Mononuclear cell (primary cell): ENCODE measurements at regions not wholly inside any gene's neighbourhood (a gene's known extent, or its start where the extent isn't known, plus 50 kb on each side); places are given as distances from the start of the nearest gene placed in this dataset.
"Not testable (repeated sequence)": the region's sequence is repeated elsewhere in the genome, so short reads cannot be mapped to it uniquely, and the experiment has no call there.

ENCODE experiments used
- H3K27me3 ChIP-seq: 2 replicates; pipeline ENCODE4 v1.6.0; 2011; ENCODE audit warnings: low read length, control low read depth; ENCODE audit not compliant: insufficient read depth
- H3K4me1 ChIP-seq: 2 replicates; pipeline ENCODE4 v1.5.1; 2011; ENCODE audit warnings: mild to moderate bottlenecking, low read length, control low read depth; ENCODE audit not compliant: insufficient read depth
- H3K4me3 ChIP-seq: 2 replicates; pipeline ENCODE4 v1.5.1; 2011; ENCODE audit warnings: mild to moderate bottlenecking, low read length, moderate library complexity
- H3K9me3 ChIP-seq: 2 replicates; pipeline ENCODE4 v1.5.1; 2011; ENCODE audit warnings: low read depth, mild to moderate bottlenecking, control low read depth, low read length

DNA sequence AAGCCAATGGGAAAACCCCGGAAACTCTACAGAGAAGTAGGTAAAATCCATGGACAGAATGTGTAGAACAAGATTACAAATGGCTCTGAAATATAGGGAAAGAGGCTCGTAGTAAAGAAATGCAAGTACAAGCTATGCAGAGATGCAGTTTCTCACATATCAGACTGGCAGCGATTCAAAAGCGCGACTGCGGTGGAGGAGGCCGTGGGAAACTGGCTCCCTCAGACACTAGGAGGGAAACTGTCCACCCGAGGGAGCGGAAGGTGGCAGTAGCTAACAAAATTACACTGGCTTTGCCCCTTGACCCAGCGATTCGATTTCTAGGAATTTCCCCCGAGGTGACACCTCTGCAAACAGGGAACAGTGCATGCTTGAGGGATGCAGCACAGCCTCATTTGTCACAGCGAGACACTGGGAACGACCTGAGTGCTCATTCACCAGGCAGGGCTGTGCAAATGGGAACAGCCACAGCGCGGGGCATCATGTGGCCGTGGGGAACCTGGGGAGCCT, 349.3 kb downstream of the CNTNAP3B start:
- not testable (repeated sequence) for H3K4me1 ChIP-seq, H3K4me3 ChIP-seq, H3K27me3 ChIP-seq, H3K9me3 ChIP-seq

GRCh38 chr9:41779192-41779591, 350.0 kb downstream of the CNTNAP3B start:
- not testable (repeated sequence) for H3K4me1 ChIP-seq, H3K27me3 ChIP-seq, H3K4me3 ChIP-seq, H3K9me3 ChIP-seq

GRCh38 chr9:41778535-41779071, 350.6 kb downstream of the CNTNAP3B start:
- H3K9me3 ChIP-seq, H3K4me3 ChIP-seq, H3K4me1 ChIP-seq, H3K27me3 ChIP-seq: not testable (repeated sequence)

- H3K4me1 ChIP-seq, H3K4me3 ChIP-seq, H3K27me3 ChIP-seq, H3K9me3 ChIP-seq: not testable (repeated sequence)
Observed at GRCh38 chr9:41777536-41777935, 351.7 kb downstream of the CNTNAP3B start.

- not testable (repeated sequence) for H3K27me3 ChIP-seq, H3K4me1 ChIP-seq, H3K4me3 ChIP-seq, H3K9me3 ChIP-seq
Observed at GRCh38 chr9:41772541-41772940, 356.7 kb downstream of the CNTNAP3B start.

DNA sequence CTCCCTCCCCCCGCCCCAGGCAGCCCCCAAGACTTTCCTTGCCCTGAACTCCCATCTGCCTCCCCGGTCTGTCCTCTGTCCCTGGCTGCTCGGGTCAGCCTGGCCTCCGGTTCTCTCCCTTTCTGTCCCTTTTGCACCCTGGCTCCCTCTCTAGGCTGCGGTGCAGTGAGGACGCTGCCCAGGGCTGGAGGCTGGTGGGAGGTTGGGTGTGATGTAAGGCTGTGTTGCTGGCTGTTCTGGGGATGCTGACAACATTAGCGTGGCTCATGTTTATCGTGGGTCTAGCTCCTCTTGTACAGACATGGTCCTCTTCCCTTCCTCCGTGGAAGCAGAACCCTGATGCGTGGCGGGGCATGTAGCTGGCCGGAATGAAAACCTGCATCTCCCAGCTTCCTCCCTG, 357.5 kb downstream of the CNTNAP3B start:
- not testable (repeated sequence) for H3K27me3 ChIP-seq, H3K4me3 ChIP-seq, H3K9me3 ChIP-seq, H3K4me1 ChIP-seq

GRCh38 chr9:41754822-41755221, 374.4 kb downstream of the CNTNAP3B start:
- H3K4me3 ChIP-seq, H3K27me3 ChIP-seq, H3K4me1 ChIP-seq, H3K9me3 ChIP-seq: not testable (repeated sequence)

DNA sequence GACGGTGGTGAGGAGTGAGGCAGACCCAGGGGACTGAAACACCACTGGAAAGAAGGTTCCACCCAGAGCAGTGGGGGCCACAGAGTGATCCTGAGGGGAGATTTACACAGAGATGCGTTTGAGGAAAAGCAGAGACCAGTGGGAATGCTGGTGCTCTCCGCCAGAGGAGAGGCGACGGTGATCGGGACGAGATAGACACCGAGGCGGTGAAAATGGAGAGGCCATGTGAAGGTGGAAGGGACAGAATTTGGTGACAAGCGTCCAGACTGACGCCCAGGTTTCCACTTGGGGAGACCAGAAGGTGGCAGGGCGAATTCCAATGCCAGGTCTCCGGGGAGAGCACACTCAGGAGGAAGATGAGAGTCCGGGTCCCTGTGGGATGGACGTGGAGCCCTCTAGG, 374.8 kb downstream of the CNTNAP3B start:
- H3K4me1 ChIP-seq, H3K4me3 ChIP-seq, H3K9me3 ChIP-seq, H3K27me3 ChIP-seq: not testable (repeated sequence)

DNA sequence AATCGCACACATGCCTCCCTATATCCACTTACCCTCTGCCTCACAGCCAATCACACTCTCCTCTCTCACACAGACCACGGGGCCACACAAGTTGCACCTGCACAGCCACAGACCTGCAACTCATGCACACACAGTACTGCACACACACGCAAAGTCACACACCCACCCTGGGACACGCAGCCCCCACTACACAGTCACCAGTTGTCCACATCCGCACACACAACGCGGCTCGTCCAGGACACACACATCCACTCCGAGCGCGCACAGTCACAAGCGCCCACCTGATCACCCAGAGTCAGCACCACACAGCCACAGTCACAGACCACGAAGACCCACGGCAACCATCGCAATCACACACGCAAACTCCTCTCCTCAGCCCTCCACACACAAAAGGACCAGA, 387.3 kb downstream of the CNTNAP3B start:
- not testable (repeated sequence) for H3K4me1 ChIP-seq, H3K4me3 ChIP-seq, H3K27me3 ChIP-seq, H3K9me3 ChIP-seq

DNA sequence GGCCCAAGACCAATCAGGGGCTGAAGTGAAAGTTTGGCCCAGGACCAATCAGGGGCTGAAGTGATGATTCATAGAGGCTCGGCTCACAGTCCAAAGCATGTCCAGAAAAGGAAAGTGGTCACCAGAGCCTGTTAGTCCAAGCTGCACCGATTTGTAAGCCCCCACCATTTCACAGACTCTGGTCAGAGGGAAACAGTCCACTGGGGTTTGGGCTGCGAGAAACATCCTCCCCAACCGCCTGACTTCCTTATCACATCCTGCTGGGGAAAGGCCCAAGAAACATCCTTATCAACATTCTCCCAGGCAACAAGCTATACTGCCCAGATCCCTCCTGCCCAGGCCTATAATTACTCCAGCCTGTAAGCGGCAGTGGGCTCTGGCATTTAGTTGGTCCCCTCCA, 388.1 kb downstream of the CNTNAP3B start:
- H3K27me3 ChIP-seq, H3K4me1 ChIP-seq, H3K4me3 ChIP-seq, H3K9me3 ChIP-seq: not testable (repeated sequence)

- not testable (repeated sequence) for H3K4me1 ChIP-seq, H3K4me3 ChIP-seq, H3K27me3 ChIP-seq, H3K9me3 ChIP-seq
Observed at GRCh38 chr9:41738681-41739080, 390.5 kb downstream of the CNTNAP3B start.

DNA sequence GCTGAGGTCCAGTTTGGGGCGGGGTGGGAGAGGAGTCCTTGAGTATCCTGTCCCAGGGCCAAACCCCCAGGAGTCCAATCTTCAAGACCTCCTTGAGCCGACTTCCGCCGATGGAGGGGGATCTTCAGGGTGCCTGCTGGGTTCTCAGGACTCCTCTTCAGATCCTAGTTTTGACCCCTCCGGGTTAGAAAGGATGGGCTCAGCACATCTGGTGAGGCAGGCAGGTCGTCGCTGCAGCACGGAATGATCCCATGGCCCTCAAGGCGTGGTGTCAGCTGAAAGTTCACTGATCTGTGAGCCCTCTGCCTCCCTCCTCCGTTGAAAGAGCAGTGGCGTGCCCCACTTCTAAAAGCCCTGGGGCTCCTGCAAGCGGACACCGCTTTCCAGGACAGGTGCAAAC, 430.0 kb downstream of the CNTNAP3B start:
- not testable (repeated sequence) for H3K27me3 ChIP-seq, H3K9me3 ChIP-seq, H3K4me1 ChIP-seq, H3K4me3 ChIP-seq

- not testable (repeated sequence) for H3K4me1 ChIP-seq, H3K9me3 ChIP-seq, H3K27me3 ChIP-seq, H3K4me3 ChIP-seq
Observed at GRCh38 chr9:41697080-41697479, 432.1 kb downstream of the CNTNAP3B start.

GRCh38 chr9:41679312-41679711, 449.9 kb downstream of the CNTNAP3B start:
- H3K27me3 ChIP-seq, H3K4me1 ChIP-seq, H3K9me3 ChIP-seq, H3K4me3 ChIP-seq: not testable (repeated sequence)

- H3K4me3 ChIP-seq, H3K4me1 ChIP-seq, H3K27me3 ChIP-seq, H3K9me3 ChIP-seq: not testable (repeated sequence)
Observed at GRCh38 chr9:41663497-41664036, 465.7 kb downstream of the CNTNAP3B start.

DNA sequence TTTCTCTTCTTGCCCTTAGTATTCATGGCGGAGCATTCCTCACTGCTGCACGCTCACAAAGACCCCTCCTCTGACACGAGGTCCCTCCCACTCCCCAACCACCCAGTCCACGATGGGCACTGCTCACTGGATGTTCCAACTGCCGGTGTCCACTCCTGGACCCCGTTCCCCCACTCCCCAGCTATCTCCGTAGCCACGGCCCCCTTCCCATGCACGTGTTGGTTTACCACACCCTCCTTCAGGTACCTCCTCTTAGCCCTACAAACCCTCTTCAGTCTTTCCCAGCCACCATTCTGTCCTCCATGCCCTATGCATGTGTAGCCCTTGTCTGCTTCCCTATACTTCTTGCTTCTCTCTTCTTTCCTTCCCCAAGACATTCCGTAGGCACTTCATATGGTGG, 469.6 kb upstream of the ZNG1F start:
- not testable (repeated sequence) for H3K4me3 ChIP-seq, H3K27me3 ChIP-seq, H3K4me1 ChIP-seq, H3K9me3 ChIP-seq

DNA sequence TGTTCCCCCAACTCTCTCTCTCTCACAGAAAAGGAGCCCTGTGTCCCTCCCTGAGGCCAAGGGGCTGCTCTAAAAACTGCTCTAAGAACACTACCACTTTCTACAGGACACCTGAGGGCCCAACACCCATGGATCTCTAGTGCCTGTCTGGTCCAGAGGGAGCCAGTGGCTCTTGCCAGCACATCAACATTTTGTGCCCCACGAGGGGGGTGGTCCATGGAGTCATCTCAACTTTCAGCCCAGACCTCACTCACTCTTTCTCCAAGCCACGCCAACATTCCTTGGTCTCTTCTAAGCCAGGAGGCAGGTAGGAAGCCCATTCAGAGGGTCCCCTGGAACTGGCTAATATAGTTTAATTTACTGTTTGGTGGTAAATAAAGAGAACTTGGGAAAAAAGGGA, 469.0 kb upstream of the ZNG1F start:
- not testable (repeated sequence) for H3K4me3 ChIP-seq, H3K9me3 ChIP-seq, H3K4me1 ChIP-seq, H3K27me3 ChIP-seq
